ENCODE measurements at regions not wholly inside any gene's neighbourhood (a gene's known extent, or its start where the extent isn't known, plus 50 kb on each side); places are given as distances from the start of the nearest gene placed in this dataset.
"Not testable (repeated sequence)": the region's sequence is repeated elsewhere in the genome, so short reads cannot be mapped to it uniquely, and the experiment has no call there.

DNA sequence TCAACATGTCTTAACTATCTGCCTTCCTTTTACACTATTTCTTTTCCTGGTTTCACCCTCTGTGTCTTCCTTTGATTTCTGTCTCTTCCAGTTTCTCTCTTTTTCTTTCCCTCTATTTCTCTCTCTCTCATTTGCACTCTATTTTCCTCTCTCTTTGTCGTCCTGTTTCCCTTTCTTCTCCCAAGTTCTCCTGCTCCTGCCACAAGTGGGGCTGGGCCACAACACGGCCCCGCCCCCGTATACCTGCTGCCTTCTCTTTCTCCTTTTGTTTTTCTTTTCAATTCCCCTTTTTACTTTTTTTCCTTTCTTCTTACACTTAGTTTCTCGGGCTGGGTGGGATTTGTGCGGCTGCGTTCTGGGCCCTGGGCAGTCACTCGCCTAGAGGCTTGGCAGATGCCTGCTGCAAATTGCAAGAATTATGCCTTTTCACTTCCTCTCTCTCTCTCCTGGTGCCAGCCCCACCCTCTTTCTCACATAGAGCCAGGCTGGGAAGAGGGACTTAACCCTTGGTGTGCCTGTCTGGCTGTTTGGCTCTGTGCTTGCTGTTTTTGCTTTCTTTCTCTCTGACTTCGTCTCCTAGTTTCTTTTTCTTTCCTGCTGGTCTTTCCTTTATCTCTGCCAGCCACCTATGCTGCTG, 2139.4 kb downstream of the TP53TG3F start (continued):
- TF ChIP-seq, protein P1, sequence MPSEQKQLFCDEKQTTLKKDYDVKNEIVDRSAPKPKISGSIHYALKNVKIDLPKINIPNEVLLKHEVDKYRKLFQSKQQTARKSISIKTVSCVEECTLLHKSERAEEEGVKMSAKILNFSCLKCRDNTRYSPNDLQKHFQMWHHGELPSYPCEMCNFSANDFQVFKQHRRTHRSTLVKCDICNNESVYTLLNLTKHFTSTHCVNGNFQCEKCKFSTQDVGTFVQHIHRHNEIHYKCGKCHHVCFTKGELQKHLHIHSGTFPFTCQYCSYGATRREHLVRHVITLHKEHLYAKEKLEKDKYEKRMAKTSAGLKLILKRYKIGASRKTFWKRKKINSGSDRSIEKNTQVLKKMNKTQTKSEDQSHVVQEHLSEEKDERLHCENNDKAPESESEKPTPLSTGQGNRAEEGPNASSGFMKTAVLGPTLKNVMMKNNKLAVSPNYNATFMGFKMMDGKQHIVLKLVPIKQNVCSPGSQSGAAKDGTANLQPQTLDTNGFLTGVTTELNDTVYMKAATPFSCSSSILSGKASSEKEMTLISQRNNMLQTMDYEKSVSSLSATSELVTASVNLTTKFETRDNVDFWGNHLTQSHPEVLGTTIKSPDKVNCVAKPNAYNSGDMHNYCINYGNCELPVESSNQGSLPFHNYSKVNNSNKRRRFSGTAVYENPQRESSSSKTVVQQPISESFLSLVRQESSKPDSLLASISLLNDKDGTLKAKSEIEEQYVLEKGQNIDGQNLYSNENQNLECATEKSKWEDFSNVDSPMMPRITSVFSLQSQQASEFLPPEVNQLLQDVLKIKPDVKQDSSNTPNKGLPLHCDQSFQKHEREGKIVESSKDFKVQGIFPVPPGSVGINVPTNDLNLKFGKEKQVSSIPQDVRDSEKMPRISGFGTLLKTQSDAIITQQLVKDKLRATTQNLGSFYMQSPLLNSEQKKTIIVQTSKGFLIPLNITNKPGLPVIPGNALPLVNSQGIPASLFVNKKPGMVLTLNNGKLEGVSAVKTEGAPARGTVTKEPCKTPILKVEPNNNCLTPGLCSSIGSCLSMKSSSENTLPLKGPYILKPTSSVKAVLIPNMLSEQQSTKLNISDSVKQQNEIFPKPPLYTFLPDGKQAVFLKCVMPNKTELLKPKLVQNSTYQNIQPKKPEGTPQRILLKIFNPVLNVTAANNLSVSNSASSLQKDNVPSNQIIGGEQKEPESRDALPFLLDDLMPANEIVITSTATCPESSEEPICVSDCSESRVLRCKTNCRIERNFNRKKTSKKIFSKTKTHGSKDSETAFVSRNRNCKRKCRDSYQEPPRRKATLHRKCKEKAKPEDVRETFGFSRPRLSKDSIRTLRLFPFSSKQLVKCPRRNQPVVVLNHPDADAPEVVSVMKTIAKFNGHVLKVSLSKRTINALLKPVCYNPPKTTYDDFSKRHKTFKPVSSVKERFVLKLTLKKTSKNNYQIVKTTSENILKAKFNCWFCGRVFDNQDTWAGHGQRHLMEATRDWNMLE (tag by site-specific recombination; conservative IDR thresholded peaks at IDR 0.05; ENCODE audit: low read depth), result no peak
- TF ChIP-seq ZNF223 (tag by site-specific recombination; IDR thresholded peaks at IDR 0.05) (no peak), ZNF335 (tag by site-specific recombination; conservative IDR thresholded peaks at IDR 0.05) (peak; percentile 33), SALL2 (tag by site-specific recombination; IDR thresholded peaks at IDR 0.05; ENCODE audit: borderline replicate concordance) (no peak), PRDM1 (tag by site-specific recombination; IDR thresholded peaks at IDR 0.05) (peak; percentile 72), ZNF624 (tag by site-specific recombination; IDR thresholded peaks at IDR 0.05) (no peak), ZNF121 (tag by site-specific recombination; IDR thresholded peaks at IDR 0.05) (no peak), SCRT2 (tag by site-specific recombination; IDR thresholded peaks at IDR 0.05) (peak; percentile 36; the same call in 1 of the 2 replicates), ZFP41 (tag by site-specific recombination; IDR thresholded peaks at IDR 0.05; ENCODE audit: borderline replicate concordance) (no peak), ZBTB1 (tag by site-specific recombination; IDR thresholded peaks at IDR 0.05) (no peak), ZNF394 (tag by site-specific recombination; IDR thresholded peaks at IDR 0.05; ENCODE audit: borderline replicate concordance) (no peak), ZNF600 (tag by site-specific recombination; IDR thresholded peaks at IDR 0.05) (no peak), ZBTB21 (tag by site-specific recombination; IDR thresholded peaks at IDR 0.05) (no peak)
- TF ChIP-seq, protein P2, sequence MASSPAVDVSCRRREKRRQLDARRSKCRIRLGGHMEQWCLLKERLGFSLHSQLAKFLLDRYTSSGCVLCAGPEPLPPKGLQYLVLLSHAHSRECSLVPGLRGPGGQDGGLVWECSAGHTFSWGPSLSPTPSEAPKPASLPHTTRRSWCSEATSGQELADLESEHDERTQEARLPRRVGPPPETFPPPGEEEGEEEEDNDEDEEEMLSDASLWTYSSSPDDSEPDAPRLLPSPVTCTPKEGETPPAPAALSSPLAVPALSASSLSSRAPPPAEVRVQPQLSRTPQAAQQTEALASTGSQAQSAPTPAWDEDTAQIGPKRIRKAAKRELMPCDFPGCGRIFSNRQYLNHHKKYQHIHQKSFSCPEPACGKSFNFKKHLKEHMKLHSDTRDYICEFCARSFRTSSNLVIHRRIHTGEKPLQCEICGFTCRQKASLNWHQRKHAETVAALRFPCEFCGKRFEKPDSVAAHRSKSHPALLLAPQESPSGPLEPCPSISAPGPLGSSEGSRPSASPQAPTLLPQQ (tag by site-specific recombination; IDR thresholded peaks at IDR 0.05), result no peak
- TF ChIP-seq, protein P3, sequence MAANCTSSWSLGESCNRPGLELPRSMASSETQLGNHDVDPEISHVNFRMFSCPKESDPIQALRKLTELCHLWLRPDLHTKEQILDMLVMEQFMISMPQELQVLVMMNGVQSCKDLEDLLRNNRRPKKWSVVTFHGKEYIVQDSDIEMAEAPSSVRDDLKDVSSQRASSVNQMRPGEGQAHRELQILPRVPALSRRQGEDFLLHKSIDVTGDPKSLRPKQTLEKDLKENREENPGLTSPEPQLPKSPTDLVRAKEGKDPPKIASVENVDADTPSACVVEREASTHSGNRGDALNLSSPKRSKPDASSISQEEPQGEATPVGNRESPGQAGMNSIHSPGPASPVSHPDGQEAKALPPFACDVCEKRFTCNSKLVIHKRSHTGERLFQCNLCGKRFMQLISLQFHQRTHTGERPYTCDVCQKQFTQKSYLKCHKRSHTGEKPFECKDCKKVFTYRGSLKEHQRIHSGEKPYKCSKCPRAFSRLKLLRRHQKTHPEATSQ (tag by site-specific recombination; IDR thresholded peaks at IDR 0.05), result no peak

DNA sequence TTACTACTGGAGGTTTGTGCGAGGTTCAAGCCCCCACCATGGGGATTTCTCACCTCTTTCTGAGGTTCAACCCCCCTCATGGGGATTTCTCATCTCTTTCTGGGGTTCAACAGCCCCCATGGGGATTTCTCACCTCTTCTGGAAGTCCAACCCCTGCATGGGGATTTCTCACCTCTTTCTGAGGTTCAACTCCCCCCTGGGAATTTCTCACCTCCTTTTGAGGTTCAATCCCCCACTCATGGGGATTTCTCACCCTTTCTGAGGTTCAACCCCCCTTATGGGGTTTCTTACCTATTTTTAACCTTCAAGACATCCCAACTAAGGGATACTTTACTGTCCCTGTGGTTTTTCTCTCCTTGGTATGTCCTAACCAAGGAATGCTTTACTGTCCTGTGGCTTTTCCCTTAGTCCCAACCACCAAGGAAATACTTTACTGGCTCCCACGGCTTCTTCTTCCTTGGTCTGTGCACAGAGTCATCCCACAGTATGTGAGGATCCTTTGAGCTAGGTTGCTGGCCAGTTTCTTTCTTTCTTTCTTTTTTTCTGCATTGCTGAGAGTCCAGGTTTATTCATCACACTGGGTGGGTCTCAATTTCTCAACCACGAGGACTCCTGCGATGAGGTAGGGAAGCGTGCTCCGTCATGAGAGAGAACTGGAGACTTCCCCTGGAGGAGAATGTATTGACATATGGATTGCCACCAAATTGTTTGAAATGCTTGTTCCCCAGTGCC, 2140.2 kb downstream of the TP53TG3F start:
- Histone ChIP-seq H3K9me3 (ENCODE audit: control insufficient read depth, insufficient read depth, low read depth, low read length) (no peaks in the 10 kb centered on the region), H3K4me3 (ENCODE audit: low read depth, low read length) (no peak overlapping the region), H3K27ac (ENCODE audit: extremely low read depth, low read depth, low read length) (no peak overlapping the region), H3K4me1 (ENCODE audit: control insufficient read depth, insufficient read depth, low read length) (no peaks in the 10 kb centered on the region), H3K36me3 (ENCODE audit: control insufficient read depth in 2 of 2, insufficient read depth in 1 of 2, low read length in 2 of 2) (no peaks in the 10 kb centered on the region)
- POLR2A ChIA-PET, result no interaction called here
- CTCF ChIA-PET, result no interaction called here
- TF ChIP-seq MZF1 (tag by site-specific recombination; IDR thresholded peaks at IDR 0.05; ENCODE audit: borderline replicate concordance) (no peak), FEZF1 (tag by site-specific recombination; IDR thresholded peaks at IDR 0.05) (no peak), ZNF155 (tag by site-specific recombination; IDR thresholded peaks at IDR 0.05) (no peak), ZNF248 (tag by site-specific recombination; IDR thresholded peaks at IDR 0.05) (no peak), ZFP37 (tag by site-specific recombination; IDR thresholded peaks at IDR 0.05) (no peak), ZEB2 (tag by site-specific recombination; IDR thresholded peaks at IDR 0.05) (no peak), ZNF585B (tag by site-specific recombination; IDR thresholded peaks at IDR 0.05) (no peak), ZNF785 (tag by site-specific recombination; IDR thresholded peaks at IDR 0.05) (no peak)
- TF ChIP-seq, protein P4, sequence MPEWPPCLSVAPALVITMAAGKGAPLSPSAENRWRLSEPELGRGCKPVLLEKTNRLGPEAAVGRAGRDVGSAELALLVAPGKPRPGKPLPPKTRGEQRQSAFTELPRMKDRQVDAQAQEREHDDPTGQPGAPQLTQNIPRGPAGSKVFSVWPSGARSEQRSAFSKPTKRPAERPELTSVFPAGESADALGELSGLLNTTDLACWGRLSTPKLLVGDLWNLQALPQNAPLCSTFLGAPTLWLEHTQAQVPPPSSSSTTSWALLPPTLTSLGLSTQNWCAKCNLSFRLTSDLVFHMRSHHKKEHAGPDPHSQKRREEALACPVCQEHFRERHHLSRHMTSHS (tag by site-specific recombination; IDR thresholded peaks at IDR 0.05), result no peak

DNA sequence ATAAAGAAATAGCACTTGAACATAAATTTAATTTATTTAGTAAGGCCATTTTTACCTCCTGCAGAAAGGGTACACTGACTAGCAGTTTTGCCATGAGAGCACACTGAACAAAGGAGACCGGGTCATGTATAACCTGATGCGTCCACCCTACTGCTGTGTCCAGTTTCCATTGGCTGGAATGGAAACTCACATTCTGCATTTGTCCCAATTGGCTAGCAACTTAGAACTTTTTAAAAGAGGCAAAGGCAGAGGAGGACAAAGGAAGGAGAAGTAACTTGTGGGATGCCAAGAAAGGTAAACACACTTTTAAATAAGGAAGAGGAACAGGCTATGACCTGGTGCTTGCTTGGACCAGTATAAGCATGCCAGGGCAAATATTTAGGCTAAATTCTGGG, 2140.7 kb downstream of the TP53TG3F start:
- POLR2A ChIA-PET; H3K4me1 ChIP-seq (ENCODE audit: control insufficient read depth, insufficient read depth, low read length); H3K27ac ChIP-seq (ENCODE audit: extremely low read depth, low read depth, low read length); CTCF ChIA-PET; H3K9me3 ChIP-seq (ENCODE audit: control insufficient read depth, insufficient read depth, low read depth, low read length); H3K36me3 ChIP-seq (ENCODE audit: control insufficient read depth in 2 of 2, insufficient read depth in 1 of 2, low read length in 2 of 2); H3K4me3 ChIP-seq (ENCODE audit: low read depth, low read length): not testable (repeated sequence)
